Head of caudate nucleus (tissue), 42 donors: ENCODE measurements at regions not wholly inside any gene's neighbourhood (a gene's known extent, or its start where the extent isn't known, plus 50 kb on each side); places are given as distances from the start of the nearest gene placed in this dataset.

Source experiments
- DNase-seq, 42 donors: peaks; one replicate each; pipeline versions ENCODE4 v3.0.0 to v3.0.0-alpha.2; 2020 to 2021; ENCODE audit warnings: mixed read lengths in 7 of 42
- intact Hi-C: fragments of 100-400 bp; cut with DNase I; formaldehyde crosslinking; loops from one replicate; pipeline ENCODE4 v1.15.0; 2022

- no peak for DNase-seq
- intact Hi-C loops: no loop called here
Measured at GRCh38 chr5:152933056-152933455, 528.0 kb upstream of the NMUR2 start.

GRCh38 chr5:152938630-152939029, 533.6 kb upstream of the NMUR2 start:
- DNase-seq: no peak
- intact Hi-C loops: no loop called here

- intact Hi-C loops: no loop called here
- DNase-seq: no peak
Measured at GRCh38 chr5:152942633-152943336, 537.7 kb upstream of the NMUR2 start.

- intact Hi-C loops: no loop called here
- no peak for DNase-seq
Measured at GRCh38 chr5:152953788-152954483, 536.5 kb upstream of the GRIA1 start.

- intact Hi-C loops: no loop called here
- DNase-seq: no peak
Measured at GRCh38 chr5:152956943-152957613, 533.4 kb upstream of the GRIA1 start.

- intact Hi-C loops: no loop called here
- no peak for DNase-seq
Measured at GRCh38 chr5:152978141-152978835, 512.2 kb upstream of the GRIA1 start.

GRCh38 chr5:152987131-152987530, 503.3 kb upstream of the GRIA1 start:
- intact Hi-C loops: no loop called here
- no peak for DNase-seq

- peak in 10 of 42 donors; percentile 4 to 61 (median 22) for DNase-seq
- intact Hi-C loops: no loop called here
Measured at GRCh38 chr5:152990217-152990616, 500.3 kb upstream of the GRIA1 start.

- intact Hi-C loops: no loop called here
- DNase-seq: no peak
Measured at GRCh38 chr5:152990649-152991048, 499.8 kb upstream of the GRIA1 start.

- DNase-seq: no peak
- intact Hi-C loops: no loop called here
Measured at GRCh38 chr5:152994033-152994680, 496.3 kb upstream of the GRIA1 start.

- intact Hi-C loops: no loop called here
- no peak for DNase-seq
Measured at GRCh38 chr5:152995214-152995725, 495.2 kb upstream of the GRIA1 start.

GRCh38 chr5:153005711-153006110, 484.8 kb upstream of the GRIA1 start:
- DNase-seq: no peak
- intact Hi-C loops: no loop called here

- no peak for DNase-seq
- intact Hi-C loops: no loop called here
Measured at GRCh38 chr5:153006681-153007080, 483.8 kb upstream of the GRIA1 start.

- intact Hi-C loops: no loop called here
- no peak for DNase-seq
Measured at GRCh38 chr5:153014194-153014593, 476.3 kb upstream of the GRIA1 start.

GRCh38 chr5:153018121-153018520, 472.3 kb upstream of the GRIA1 start:
- intact Hi-C loops: no loop called here
- no peak for DNase-seq

- DNase-seq: no peak
- intact Hi-C loops: no loop called here
Measured at GRCh38 chr5:153030755-153031725, 459.4 kb upstream of the GRIA1 start.

- no peak for DNase-seq
- intact Hi-C loops: no loop called here
Measured at GRCh38 chr5:153039501-153039900, 451.0 kb upstream of the GRIA1 start.

GRCh38 chr5:153043886-153044285, 446.6 kb upstream of the GRIA1 start:
- DNase-seq: no peak
- intact Hi-C loops: no loop called here
